Umbilical cord (tissue), 1 donor: ENCODE measurements at regions not wholly inside any gene's neighbourhood (a gene's known extent, or its start where the extent isn't known, plus 50 kb on each side); places are given as distances from the start of the nearest gene placed in this dataset.
"Not testable (repeated sequence)": the region's sequence is repeated elsewhere in the genome, so short reads cannot be mapped to it uniquely, and the experiment has no call there.

ENCODE experiments used
- DNase-seq: peaks from one replicate; pipeline ENCODE4 v3.0.0-alpha.2; 2015; ENCODE audit warnings: low spot score

- DNase-seq = peak; percentile 91
These were observed 1033.6 kb downstream of the SLITRK5 start for GRCh38 chr13:88704600-88705275.

GRCh38 chr13:88707646-88708045 is 1036.5 kb downstream of the SLITRK5 start:
- DNase-seq = no peak

- no peak for DNase-seq
These were observed 1046.8 kb downstream of the SLITRK5 start for GRCh38 chr13:88717946-88718345.

DNA sequence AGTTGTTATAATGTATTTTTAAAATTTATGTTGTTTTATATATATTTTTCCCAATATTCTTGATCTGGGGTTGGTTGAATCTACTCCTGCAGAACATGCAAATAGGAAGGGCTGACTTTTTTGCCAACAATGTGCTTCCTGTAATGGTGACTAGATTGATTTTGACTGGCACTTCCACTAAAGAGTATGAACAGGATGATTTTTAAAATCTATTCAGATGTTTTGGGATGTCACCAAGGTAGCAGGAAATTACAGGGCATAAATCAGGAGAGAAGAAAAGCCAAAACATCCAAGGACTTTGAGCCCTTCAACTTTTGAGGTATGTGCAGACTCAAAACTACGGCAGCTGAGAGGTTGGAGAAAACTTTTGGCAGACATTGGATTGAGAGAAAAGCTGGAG is 1047.6 kb downstream of the SLITRK5 start:
- no peak for DNase-seq

DNA sequence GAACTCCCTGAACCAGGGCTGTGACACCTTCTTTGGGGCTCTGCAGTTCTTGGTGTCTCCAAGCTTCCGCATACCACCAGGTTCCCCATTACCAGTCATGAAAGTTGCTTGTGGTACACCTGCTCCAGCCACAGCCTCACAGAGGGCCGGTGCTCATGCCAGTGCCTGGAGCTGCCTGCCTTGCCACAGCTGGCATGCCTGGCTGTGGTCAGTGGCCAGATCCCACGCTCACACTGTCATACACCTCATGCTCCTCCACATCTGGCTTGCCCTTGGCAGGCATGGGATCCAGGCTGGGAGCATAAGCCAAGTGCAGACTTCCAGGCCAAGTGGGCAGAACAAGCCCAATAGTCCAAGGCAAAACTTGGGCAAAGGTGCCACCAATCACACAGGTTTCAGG is 1054.9 kb downstream of the SLITRK5 start:
- DNase-seq = no peak

GRCh38 chr13:88727236-88727635 is 1056.1 kb downstream of the SLITRK5 start:
- not testable (repeated sequence) for DNase-seq

GRCh38 chr13:88729605-88730004 is 1058.4 kb downstream of the SLITRK5 start:
- no peak for DNase-seq

- no peak for DNase-seq
These were observed 1064.9 kb downstream of the SLITRK5 start for GRCh38 chr13:88736026-88736425.

GRCh38 chr13:88739195-88739594 is 1068.0 kb downstream of the SLITRK5 start:
- DNase-seq = no peak

- DNase-seq = no peak
These were observed 1073.1 kb downstream of the SLITRK5 start for GRCh38 chr13:88744289-88744688.

DNA sequence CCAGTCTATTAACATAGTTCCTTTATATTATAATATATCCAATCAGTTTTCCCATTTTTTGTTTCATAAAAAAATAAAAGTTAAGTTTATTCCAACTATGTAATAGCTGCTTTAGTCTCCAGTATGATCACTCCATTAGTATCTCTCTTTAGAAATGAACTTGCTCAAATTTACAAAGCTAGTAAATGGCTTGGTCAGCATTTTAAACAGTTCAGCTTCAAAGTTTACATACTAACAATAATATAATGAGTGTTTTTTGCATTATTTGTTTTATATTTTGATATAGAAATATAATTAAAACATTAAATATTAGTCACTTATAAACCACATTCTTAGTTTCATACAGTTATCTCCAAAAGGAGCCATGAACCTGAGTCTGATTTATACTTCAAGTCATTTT is 1073.8 kb downstream of the SLITRK5 start:
- no peak for DNase-seq

- peak; percentile 7 for DNase-seq
These were observed 1080.9 kb downstream of the SLITRK5 start for GRCh38 chr13:88752041-88752440.

DNA sequence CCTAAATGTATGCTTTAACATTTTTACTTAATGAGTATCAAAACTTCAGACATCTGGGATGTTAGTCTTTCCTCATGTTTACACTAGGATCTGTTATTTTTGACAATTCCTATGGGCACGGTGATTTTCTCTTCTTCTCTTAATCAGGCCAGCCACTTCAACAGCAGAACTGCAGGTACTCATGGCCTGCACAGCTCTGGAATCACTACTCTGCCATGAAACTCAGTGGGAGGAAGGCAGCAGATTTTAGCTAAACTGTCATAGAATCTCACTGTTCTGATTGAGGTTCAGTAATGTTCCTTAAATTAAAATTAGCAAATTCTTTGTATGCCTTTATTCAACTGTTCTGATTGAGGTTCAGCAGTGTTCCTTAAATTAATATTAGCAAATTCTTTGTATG is 1083.0 kb downstream of the SLITRK5 start:
- no peak for DNase-seq

DNA sequence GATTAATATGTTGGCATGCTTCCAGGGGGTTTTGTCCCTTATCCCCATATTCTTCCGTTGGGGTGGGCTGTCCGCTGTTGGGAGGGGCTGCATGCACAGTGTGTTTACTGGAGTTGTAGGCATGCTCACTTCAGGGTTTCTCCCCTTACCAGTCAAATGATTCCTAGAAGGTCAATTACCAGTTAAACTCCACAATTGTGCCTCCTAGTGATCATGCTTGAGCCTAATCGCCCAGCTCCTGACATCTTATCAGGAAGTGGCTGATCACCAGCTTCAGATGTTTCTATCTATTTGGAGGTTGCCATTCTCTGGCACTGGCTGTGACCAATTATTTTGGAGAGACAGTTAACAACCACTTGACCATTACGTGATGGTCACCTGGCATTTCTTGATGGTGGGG is 1090.0 kb downstream of the SLITRK5 start:
- DNase-seq = no peak

GRCh38 chr13:88764103-88764502 is 1092.9 kb downstream of the SLITRK5 start:
- DNase-seq = no peak

GRCh38 chr13:88800505-88800904 is 1129.3 kb downstream of the SLITRK5 start:
- DNase-seq = no peak

GRCh38 chr13:88801361-88801760 is 1130.2 kb downstream of the SLITRK5 start:
- no peak for DNase-seq

GRCh38 chr13:88802886-88803285 is 1131.7 kb downstream of the SLITRK5 start:
- no peak for DNase-seq

- no peak for DNase-seq
These were observed 1135.3 kb downstream of the SLITRK5 start for GRCh38 chr13:88806438-88806837.

- no peak for DNase-seq
These were observed 1146.4 kb downstream of the SLITRK5 start for GRCh38 chr13:88817560-88817959.

- DNase-seq = no peak
These were observed 1151.9 kb downstream of the SLITRK5 start for GRCh38 chr13:88823114-88823513.

GRCh38 chr13:88824218-88824617 is 1153.0 kb downstream of the SLITRK5 start:
- DNase-seq = no peak

DNA sequence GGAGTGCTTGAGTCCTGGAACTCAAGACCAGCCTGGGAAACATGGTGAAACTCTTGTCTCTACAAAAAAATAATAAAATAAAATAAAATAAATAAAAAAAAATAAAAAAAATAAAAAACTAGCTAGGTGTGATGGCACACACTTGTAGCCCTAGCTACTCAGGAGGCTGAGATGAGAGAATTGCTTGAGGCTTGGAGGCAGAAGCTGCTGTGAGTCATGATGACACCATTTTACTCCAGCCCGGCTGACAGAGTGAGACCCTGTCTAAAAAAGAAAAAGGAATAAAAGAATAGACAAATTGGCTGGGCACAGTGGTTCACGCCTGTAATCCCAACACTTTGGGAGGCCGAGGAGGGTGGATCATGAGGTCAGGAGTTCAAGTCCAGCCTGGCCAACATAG is 1168.9 kb downstream of the SLITRK5 start:
- DNase-seq = no peak

GRCh38 chr13:88852293-88852692 is 1181.1 kb downstream of the SLITRK5 start:
- not testable (repeated sequence) for DNase-seq
